GM23248 (cell line): ENCODE measurements at regions not wholly inside any gene's neighbourhood (a gene's known extent, or its start where the extent isn't known, plus 50 kb on each side); places are given as distances from the start of the nearest gene placed in this dataset.
A peak's percentile ranks its signal among the peaks of the same experiment; 100 is the strongest.

Experiments used
- DNase-seq: peaks from one replicate; pipeline ENCODE4 v3.0.0-alpha.2; 2015
- H2AFZ ChIP-seq: fragments of 200-600 bp; sonication (generic); 2 replicates; pipeline ENCODE4 v1.6.1; 2016; ENCODE audit warnings: antibody characterized with exemption
- H3F3A ChIP-seq: fragments of 200-600 bp; sonication (generic); 2 replicates; pipeline ENCODE4 v1.6.1; 2016; ENCODE audit warnings: mild to moderate bottlenecking, antibody characterized with exemption, mixed run types; ENCODE audit not compliant: insufficient read depth
- H3K27ac ChIP-seq: fragments of 200-600 bp; sonication (generic); 2 replicates; pipeline ENCODE4 v1.5.1; 2016; ENCODE audit warnings: mild to moderate bottlenecking
- H3K27me3 ChIP-seq: fragments of 200-600 bp; sonication (generic); replicated peaks from 2 replicates; pipeline ENCODE4 v1.6.1; 2016; ENCODE audit warnings: mild to moderate bottlenecking; ENCODE audit not compliant: insufficient read depth
- H3K36me3 ChIP-seq: fragments of 200-600 bp; sonication (generic); 2 replicates; pipeline ENCODE4 v1.6.1; 2016; ENCODE audit warnings: low read depth, mild to moderate bottlenecking
- H3K4me1 ChIP-seq: fragments of 200-600 bp; sonication (generic); 2 replicates; pipeline ENCODE4 v1.6.1; 2016; ENCODE audit warnings: mild to moderate bottlenecking; ENCODE audit not compliant: insufficient read depth
- H3K4me2 ChIP-seq: fragments of 200-600 bp; sonication (generic); one replicate; pipeline ENCODE4 v1.6.1; 2016; ENCODE audit warnings: mild to moderate bottlenecking; ENCODE audit not compliant: unreplicated experiment
- H3K4me3 ChIP-seq: fragments of 200-600 bp; sonication (generic); 2 replicates; pipeline ENCODE4 v1.5.1; 2016; ENCODE audit warnings: mild to moderate bottlenecking
- H3K79me2 ChIP-seq: fragments of 200-600 bp; sonication (generic); 2 replicates; pipeline ENCODE4 v1.6.1; 2016; ENCODE audit warnings: mild to moderate bottlenecking; ENCODE audit not compliant: insufficient read depth
- H3K9ac ChIP-seq: fragments of 200-600 bp; sonication (generic); 2 replicates; pipeline ENCODE4 v1.6.1; 2016; ENCODE audit warnings: mild to moderate bottlenecking
- H3K9me2 ChIP-seq: fragments of 200-600 bp; sonication (generic); 2 replicates; pipeline ENCODE4 v1.6.1; 2016; ENCODE audit warnings: mixed run types, mild to moderate bottlenecking, moderate library complexity; ENCODE audit not compliant: insufficient read depth
- H3K9me3 ChIP-seq: fragments of 200-600 bp; sonication (generic); one replicate; pipeline ENCODE4 v1.6.1; 2017; ENCODE audit warnings: low read depth
- H4K20me1 ChIP-seq: fragments of 200-600 bp; sonication (generic); 2 replicates; pipeline ENCODE4 v1.6.0; 2016; ENCODE audit not compliant: insufficient read depth
- EZH2 ChIP-seq: fragments of 200-600 bp; sonication (generic); IDR thresholded peaks from 2 replicates; pipeline ENCODE4 v1.6.1; 2018; ENCODE audit warnings: antibody characterized with exemption, mild to moderate bottlenecking; ENCODE audit not compliant: insufficient read depth, poor library complexity, severe bottlenecking
- EZH2phosphoT487 ChIP-seq: fragments of 200-600 bp; sonication (generic); IDR thresholded peaks from 2 replicates; pipeline ENCODE4 v1.6.1; 2018; ENCODE audit warnings: antibody characterized with exemption, moderate library complexity, mild to moderate bottlenecking, low read depth; ENCODE audit not compliant: insufficient read depth
- WGBS, 2 experiments: methylation state at CpG; one replicate each; pipeline ENCODE4 v1.1.6; 2015 to 2017; ENCODE audit warnings: low lambda C conversion rate in 2 of 2, low coverage in 1 of 2; ENCODE audit errors: missing lambda C conversion rate in 2 of 2; 5-methylcytosine and 5-hydroxymethylcytosine counted together
- in situ Hi-C: fragments of 300-500 bp; cut with MboI; formaldehyde crosslinking; loops from 2 replicates; pipeline ENCODE4 v1.15.0; 2020

DNA sequence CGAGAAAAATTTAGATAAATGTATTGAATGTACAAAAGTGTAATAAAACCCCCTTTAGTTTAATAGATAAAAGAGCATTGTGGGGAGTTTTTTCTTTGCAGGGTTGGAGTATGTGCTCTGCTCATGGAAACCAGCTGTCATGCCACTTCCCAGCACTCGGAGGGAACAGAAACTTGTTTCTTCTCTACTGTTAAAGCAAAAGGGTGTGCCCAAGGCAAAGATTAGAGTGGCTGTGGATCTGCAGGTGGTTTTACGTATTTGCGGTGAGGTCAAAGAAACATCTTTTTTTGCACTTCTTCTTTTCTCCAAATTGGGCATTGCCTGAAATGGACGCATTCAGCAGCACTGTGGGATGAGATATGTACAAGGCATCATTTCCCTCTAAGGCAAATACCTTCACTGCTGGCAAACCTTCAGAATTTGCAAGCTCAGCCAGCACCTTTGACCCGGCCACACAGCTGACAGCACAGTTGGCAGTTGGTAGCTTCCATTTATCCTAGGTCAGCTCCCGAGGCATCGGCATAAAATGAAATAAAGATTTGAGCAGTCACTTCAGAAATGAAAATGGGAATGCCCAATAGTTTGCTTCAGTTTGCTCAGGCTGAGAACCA lies 178.4 kb upstream of the EYA4 start:
- no peaks in the 10 kb centered on the region for H3K36me3 ChIP-seq
- H3K79me2 ChIP-seq: no peaks in the 10 kb centered on the region
- no peaks in the 10 kb centered on the region for H4K20me1 ChIP-seq
- no peak for TF ChIP-seq EZH2
- no peak overlapping the region for H3K4me3 ChIP-seq
- no peak overlapping the region for H2AFZ ChIP-seq
- no peak overlapping the region for H3K27ac ChIP-seq
- no peak overlapping the region for H3K4me2 ChIP-seq
- H3K4me1 ChIP-seq: peaks cover 9% of the 10 kb centered on the region
- WGBS, 2 experiments: 61 to 67% methylated on average over 8 of the region's 8 CpGs
- DNase-seq: peak; percentile 4
- no peaks in the 10 kb centered on the region for H3K27me3 ChIP-seq
- no peak overlapping the region for H3K9ac ChIP-seq
- no peaks in the 10 kb centered on the region for H3K9me2 ChIP-seq
- no peaks in the 10 kb centered on the region for H3F3A ChIP-seq
- in situ Hi-C loops: no loop called here
- no peaks in the 10 kb centered on the region for H3K9me3 ChIP-seq

DNA sequence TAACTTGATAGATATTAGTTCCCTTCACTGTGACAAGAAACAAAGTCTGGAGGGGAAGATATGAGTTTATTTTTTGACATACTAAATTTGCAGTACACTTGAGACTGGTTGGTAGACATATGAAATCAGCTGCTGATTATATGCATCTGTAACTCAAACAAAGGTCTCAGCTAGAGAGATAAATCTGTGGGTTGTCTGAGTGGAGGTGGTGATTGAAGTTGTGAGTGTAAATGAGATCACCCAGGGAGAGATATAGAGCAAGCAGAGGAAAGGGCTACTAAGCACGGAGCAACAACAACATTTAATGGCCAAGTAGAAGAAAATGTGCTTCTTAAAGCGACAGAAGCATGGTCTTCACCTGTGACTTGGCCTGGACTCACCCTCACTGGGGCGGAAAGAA lies 173.2 kb upstream of the EYA4 start:
- no peak overlapping the region for H3K4me3 ChIP-seq
- H3K9ac ChIP-seq: no peak overlapping the region
- H3K4me2 ChIP-seq: no peak overlapping the region
- no peaks in the 10 kb centered on the region for H3K36me3 ChIP-seq
- WGBS, 2 experiments: 73 to 76% methylated on average over 3 of the region's 3 CpGs
- no peaks in the 10 kb centered on the region for H3K27me3 ChIP-seq
- no peak overlapping the region for H3K27ac ChIP-seq
- in situ Hi-C loops: no loop called here
- no peak overlapping the region for H2AFZ ChIP-seq
- no peaks in the 10 kb centered on the region for H3F3A ChIP-seq
- H3K9me3 ChIP-seq: no peaks in the 10 kb centered on the region
- no peaks in the 10 kb centered on the region for H3K9me2 ChIP-seq
- no peaks in the 10 kb centered on the region for H4K20me1 ChIP-seq
- no peaks in the 10 kb centered on the region for H3K4me1 ChIP-seq
- TF ChIP-seq EZH2: no peak
- no peak for TF ChIP-seq EZH2phosphoT487
- no peaks in the 10 kb centered on the region for H3K79me2 ChIP-seq
- DNase-seq: no peak

DNA sequence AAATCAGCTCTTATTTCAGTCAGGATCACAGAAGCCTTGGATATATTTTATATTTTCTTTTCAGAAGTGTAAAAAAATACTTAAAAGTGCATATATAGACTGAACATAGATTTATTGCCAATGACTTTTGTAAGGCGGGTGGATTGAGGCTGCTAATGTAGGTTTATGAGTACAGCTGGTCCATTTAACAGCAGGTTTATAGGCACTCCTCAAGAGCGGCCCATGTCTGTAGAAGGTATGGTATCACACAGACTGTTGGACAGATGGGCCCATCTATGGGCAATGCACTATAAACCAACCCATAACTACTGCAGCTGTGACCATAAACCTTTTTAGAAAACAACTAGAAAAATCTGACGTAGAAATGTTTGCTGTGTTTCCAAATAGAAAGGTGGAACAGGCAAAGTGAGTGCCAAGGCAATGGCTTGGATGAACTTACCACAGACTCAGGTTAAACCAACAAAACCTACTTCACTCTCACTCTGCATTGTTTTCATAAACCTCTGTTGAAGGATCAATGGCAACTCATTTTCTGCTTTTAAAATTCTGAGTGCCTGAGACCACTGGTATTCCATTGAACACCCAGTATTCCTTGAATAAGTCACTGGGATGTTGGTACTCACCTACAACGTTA lies 170.6 kb upstream of the EYA4 start:
- no peak overlapping the region for H3K9ac ChIP-seq
- WGBS, 2 experiments: 66 to 75% methylated on average over 4 of the region's 4 CpGs
- in situ Hi-C loops: no loop called here
- no peaks in the 10 kb centered on the region for H3K9me2 ChIP-seq
- no peaks in the 10 kb centered on the region; the same call in 1 of the 2 replicates for H3K27me3 ChIP-seq
- H3K4me2 ChIP-seq: no peak overlapping the region
- no peaks in the 10 kb centered on the region for H3K4me1 ChIP-seq
- no peak for DNase-seq
- H2AFZ ChIP-seq: no peak overlapping the region
- no peak overlapping the region for H3K27ac ChIP-seq
- H3K36me3 ChIP-seq: no peaks in the 10 kb centered on the region
- H3K9me3 ChIP-seq: no peaks in the 10 kb centered on the region
- no peak overlapping the region for H3K4me3 ChIP-seq
- no peak for TF ChIP-seq EZH2
- TF ChIP-seq EZH2phosphoT487: no peak
- no peaks in the 10 kb centered on the region for H3F3A ChIP-seq
- H4K20me1 ChIP-seq: no peaks in the 10 kb centered on the region
- no peaks in the 10 kb centered on the region for H3K79me2 ChIP-seq

DNA sequence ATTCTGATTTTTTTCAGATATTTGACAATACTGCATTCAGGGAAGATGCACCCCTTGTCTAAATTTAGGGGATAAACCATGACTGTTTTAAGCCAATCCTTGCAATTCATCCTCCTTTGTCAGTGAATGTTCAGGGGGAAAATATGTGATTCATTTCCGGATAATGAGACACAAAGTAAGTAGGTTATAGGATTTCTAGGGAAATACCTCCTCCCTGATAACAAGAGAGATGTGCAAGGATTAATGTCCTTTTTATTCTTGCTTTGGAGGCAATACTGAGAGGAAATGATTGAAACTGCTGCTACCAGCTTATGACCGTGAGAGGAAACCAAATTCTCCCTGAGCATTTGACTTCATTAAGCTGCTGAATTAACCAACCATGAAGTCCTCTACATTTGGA lies 161.3 kb upstream of the EYA4 start:
- H3K79me2 ChIP-seq: no peaks in the 10 kb centered on the region
- no peak overlapping the region for H3K27ac ChIP-seq
- H2AFZ ChIP-seq: no peak overlapping the region
- no peak for TF ChIP-seq EZH2
- TF ChIP-seq EZH2phosphoT487: no peak
- H3F3A ChIP-seq: no peaks in the 10 kb centered on the region
- H3K4me3 ChIP-seq: no peak overlapping the region
- no peaks in the 10 kb centered on the region for H3K4me1 ChIP-seq
- no peaks in the 10 kb centered on the region for H3K36me3 ChIP-seq
- H3K27me3 ChIP-seq: no peaks in the 10 kb centered on the region; the same call in 1 of the 2 replicates
- no peaks in the 10 kb centered on the region for H3K9me3 ChIP-seq
- no peak overlapping the region for H3K9ac ChIP-seq
- H3K4me2 ChIP-seq: no peak overlapping the region
- no peak for DNase-seq
- 56 to 63% methylated on average over 2 of the region's 2 CpGs for whole genome bisulfite sequencing, 2 experiments
- no peaks in the 10 kb centered on the region for H3K9me2 ChIP-seq
- in situ Hi-C loops: no loop called here
- no peaks in the 10 kb centered on the region for H4K20me1 ChIP-seq
